Colonic mucosa (tissue), 4 donors: ENCODE measurements at regions not wholly inside any gene's neighbourhood (a gene's known extent, or its start where the extent isn't known, plus 50 kb on each side); places are given as distances from the start of the nearest gene placed in this dataset.

Source experiments
- DNase-seq: peaks from one replicate; pipeline ENCODE4 v3.0.0-alpha.2; 2020
- H3K27ac ChIP-seq: fragments of 200-600 bp; one replicate; pipeline ENCODE4 v1.8.0; 2021
- H3K27me3 ChIP-seq: fragments of 200-600 bp; one replicate; pipeline ENCODE4 v1.8.0; 2021
- H3K36me3 ChIP-seq: fragments of 200-600 bp; one replicate; pipeline ENCODE4 v1.8.0; 2021
- H3K4me1 ChIP-seq: fragments of 200-600 bp; one replicate; pipeline ENCODE4 v1.8.0; 2021; ENCODE audit warnings: mild to moderate bottlenecking
- H3K4me3 ChIP-seq: fragments of 200-600 bp; one replicate; pipeline ENCODE4 v1.8.0; 2021
- H3K9ac ChIP-seq, 2 donors: one replicate each; pipeline ENCODE4 v1.7.0; 2013; ENCODE audit warnings: control low read depth in 2 of 2, low read depth in 2 of 2, low read length in 2 of 2
- H3K9me3 ChIP-seq: fragments of 200-600 bp; one replicate; pipeline ENCODE4 v1.8.0; 2021
- intact Hi-C: fragments of 100-400 bp; cut with DNase I; formaldehyde crosslinking; loops from one replicate; pipeline ENCODE4 v1.14.1; 2022
- TF ChIP-seq, protein P1 (sequence below): fragments of 200-600 bp; IDR thresholded peaks from one replicate; pipeline ENCODE4 v1.8.0; 2022; ENCODE audit warnings: antibody characterized with exemption, mild to moderate bottlenecking
- donor health status: healthy.
- donor health status: DM: no; HTN: no; CAD: no.
- donor health status: DM: no; HTN: no; CAD: no.

DNA sequence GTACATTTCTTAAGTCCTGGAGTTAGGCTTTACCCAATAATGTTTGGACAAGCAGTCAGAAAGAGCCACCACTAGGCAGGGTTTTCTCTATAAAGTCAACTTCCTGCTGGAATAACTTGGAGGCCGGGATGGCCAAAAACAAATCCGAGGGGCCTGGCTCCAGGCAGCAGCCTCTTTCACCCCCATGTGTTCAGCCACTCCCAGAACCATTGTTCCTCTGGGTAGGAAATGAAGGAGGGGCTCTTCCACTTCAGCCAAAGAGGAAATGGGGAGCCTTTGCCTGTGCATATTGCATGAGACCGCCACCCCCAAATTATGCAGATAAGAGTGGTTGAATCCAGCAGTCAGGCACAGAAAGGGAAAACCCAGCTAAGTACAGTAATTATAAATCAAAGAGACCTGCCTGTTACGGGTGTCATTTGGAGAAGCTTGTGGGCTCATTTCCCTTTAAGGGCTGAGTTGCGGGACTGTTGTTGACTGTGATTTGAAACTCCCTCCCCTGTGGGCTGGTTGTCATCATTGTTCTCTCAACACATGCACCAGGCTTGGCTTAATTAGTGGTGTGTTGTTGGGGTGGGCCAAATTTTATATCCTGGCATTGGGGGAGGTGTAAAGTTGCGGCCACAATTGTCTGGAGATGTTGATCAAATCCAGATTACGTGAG lies 212.8 kb upstream of the SOX11 start:
- Histone ChIP-seq H3K27ac (no peak overlapping the region), H3K4me1 (no peaks in the 10 kb centered on the region), H3K9me3 (no peaks in the 10 kb centered on the region), H3K4me3 (no peak overlapping the region), H3K9ac (no peak overlapping the region), H3K36me3 (no peaks in the 10 kb centered on the region), H3K27me3 (no peaks in the 10 kb centered on the region)
- no peak for DNase-seq
- intact Hi-C loops, result no loop called here
- TF ChIP-seq, protein P1, sequence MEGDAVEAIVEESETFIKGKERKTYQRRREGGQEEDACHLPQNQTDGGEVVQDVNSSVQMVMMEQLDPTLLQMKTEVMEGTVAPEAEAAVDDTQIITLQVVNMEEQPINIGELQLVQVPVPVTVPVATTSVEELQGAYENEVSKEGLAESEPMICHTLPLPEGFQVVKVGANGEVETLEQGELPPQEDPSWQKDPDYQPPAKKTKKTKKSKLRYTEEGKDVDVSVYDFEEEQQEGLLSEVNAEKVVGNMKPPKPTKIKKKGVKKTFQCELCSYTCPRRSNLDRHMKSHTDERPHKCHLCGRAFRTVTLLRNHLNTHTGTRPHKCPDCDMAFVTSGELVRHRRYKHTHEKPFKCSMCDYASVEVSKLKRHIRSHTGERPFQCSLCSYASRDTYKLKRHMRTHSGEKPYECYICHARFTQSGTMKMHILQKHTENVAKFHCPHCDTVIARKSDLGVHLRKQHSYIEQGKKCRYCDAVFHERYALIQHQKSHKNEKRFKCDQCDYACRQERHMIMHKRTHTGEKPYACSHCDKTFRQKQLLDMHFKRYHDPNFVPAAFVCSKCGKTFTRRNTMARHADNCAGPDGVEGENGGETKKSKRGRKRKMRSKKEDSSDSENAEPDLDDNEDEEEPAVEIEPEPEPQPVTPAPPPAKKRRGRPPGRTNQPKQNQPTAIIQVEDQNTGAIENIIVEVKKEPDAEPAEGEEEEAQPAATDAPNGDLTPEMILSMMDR, result no peak

DNA sequence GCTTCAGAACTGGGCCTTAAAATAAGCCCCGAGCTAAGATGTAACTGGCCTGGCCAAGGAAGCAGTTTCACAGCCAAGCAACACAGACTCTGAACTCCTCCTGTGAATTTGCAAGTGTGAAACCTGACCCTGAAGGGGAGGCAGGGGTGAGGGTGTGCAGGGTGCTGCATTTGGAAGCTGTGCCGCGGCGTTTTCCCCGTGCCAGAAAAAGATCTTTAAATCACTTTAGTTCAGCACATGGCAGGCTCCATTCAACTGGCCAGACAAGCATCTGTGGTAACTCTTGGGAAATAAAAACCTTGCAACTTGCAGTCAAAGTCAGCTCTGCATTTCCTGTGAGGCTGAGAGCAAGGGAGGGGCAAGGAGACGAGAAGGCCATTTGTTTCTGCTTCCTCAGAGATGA lies 209.3 kb upstream of the SOX11 start:
- no peak for DNase-seq
- Histone ChIP-seq H3K27ac (no peak overlapping the region), H3K9ac (no peak overlapping the region), H3K27me3 (no peaks in the 10 kb centered on the region), H3K9me3 (no peaks in the 10 kb centered on the region), H3K36me3 (no peaks in the 10 kb centered on the region), H3K4me1 (no peaks in the 10 kb centered on the region), H3K4me3 (no peak overlapping the region)
- intact Hi-C loops, result no loop called here
- TF ChIP-seq, protein P1, result no peak

DNA sequence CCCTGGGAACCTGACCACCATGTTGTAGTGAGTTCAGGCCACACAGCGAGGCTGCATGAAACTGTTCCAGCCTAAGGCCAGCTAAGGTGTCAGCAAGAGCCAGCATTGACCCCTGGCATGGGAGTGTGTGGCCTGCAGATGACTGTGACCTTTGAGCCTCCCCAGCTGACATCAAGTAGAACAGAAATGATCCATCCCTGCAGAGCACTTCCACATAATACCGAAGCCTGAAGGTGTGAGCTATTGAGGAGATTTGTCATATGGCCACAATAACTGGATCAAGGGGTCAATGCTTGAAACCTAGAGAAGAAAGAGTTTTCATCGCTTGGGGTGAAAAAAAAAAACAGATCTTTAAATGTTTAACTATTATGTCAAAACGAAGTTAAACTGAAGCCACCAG lies 207.3 kb upstream of the SOX11 start:
- Histone ChIP-seq H3K36me3 (no peaks in the 10 kb centered on the region), H3K27ac (no peak overlapping the region), H3K4me3 (no peak overlapping the region), H3K27me3 (no peaks in the 10 kb centered on the region), H3K9me3 (no peaks in the 10 kb centered on the region), H3K9ac (no peak overlapping the region), H3K4me1 (no peaks in the 10 kb centered on the region)
- no peak for DNase-seq
- TF ChIP-seq, protein P1, result no peak
- intact Hi-C loops, result no loop called here

DNA sequence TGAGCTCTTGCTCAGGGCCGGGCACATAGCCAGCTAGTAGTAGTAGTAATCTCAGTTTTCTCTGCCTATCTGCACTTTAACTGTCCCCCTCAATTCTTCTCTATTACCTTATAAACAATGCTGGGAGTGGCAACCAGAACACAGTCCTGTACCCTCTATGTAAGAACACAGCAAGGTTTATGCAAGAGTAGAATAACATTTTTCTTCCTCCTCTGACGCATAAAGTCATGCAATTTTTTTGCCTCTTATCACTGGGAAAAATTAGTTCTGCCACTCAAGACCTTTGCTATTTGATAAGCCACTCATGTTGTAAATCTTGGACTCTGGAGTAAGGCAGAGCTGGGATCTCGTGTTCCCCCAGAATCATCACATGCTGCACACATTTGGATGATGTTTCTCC lies 200.7 kb upstream of the SOX11 start:
- Histone ChIP-seq H3K36me3 (no peaks in the 10 kb centered on the region), H3K9ac (no peak overlapping the region), H3K27ac (no peak overlapping the region), H3K27me3 (no peaks in the 10 kb centered on the region), H3K4me3 (no peak overlapping the region), H3K9me3 (no peaks in the 10 kb centered on the region), H3K4me1 (no peaks in the 10 kb centered on the region)
- no peak for DNase-seq
- intact Hi-C loops, result no loop called here
- TF ChIP-seq, protein P1, result no peak

DNA sequence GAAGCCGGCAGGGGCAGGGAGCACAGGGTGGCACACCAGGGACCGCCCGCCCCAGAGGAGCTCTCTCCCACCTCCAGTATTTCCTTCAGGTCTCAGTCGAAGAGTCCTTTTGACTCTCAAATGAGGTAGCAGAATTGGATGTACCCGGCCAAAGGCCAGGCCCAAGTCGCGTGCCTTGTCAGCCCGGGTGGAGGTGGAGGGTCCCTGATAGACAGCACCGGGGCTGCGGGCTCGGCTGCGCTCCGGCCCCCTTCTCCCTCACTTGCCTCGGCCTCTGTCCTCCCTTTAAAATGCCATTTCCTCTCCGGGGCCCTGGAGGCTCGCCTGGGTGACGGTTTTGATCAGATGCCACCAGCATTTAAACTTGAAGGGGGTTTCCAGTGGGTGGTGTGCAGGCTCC lies 198.9 kb upstream of the SOX11 start:
- no peaks in the 10 kb centered on the region for H3K36me3 ChIP-seq
- TF ChIP-seq, protein P1, result no peak
- DNase-seq, result no peak
- H3K4me1 ChIP-seq, result no peaks in the 10 kb centered on the region
- intact Hi-C loops, result no loop called here
- no peaks in the 10 kb centered on the region for H3K9me3 ChIP-seq
- H3K27ac ChIP-seq, result no peak overlapping the region
- no peak overlapping the region for H3K9ac ChIP-seq
- no peak overlapping the region for H3K4me3 ChIP-seq
- H3K27me3 ChIP-seq, result no peaks in the 10 kb centered on the region
